ENCODE measurements at regions not wholly inside any gene's neighbourhood (a gene's known extent, or its start where the extent isn't known, plus 50 kb on each side); places are given as distances from the start of the nearest gene placed in this dataset.

DNA sequence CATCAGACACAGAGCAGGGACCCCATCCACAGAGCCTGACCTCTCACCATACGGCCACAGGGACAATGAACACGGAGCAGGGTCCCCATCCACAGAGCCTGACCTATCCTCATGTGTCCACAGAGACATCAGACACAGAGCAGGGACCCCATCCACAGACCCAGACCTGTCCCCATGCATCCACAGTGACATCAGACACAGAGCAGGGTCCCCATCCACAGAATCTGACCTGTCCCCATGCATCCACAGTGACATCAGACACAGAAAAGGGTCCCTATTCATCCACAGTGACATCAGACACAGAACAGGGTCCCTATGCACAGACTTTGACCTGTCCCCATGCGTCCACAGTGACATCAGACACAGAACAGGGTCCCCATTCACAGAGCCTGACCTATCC, 325.1 kb upstream of the RAB6C start:
- DNase-seq: no peak

GRCh38 chr2:129656081-129656598, 323.3 kb upstream of the RAB6C start:
- no peak for DNase-seq

- DNase-seq: no peak
Observed at GRCh38 chr2:129658430-129658829, 321.0 kb upstream of the RAB6C start.

DNA sequence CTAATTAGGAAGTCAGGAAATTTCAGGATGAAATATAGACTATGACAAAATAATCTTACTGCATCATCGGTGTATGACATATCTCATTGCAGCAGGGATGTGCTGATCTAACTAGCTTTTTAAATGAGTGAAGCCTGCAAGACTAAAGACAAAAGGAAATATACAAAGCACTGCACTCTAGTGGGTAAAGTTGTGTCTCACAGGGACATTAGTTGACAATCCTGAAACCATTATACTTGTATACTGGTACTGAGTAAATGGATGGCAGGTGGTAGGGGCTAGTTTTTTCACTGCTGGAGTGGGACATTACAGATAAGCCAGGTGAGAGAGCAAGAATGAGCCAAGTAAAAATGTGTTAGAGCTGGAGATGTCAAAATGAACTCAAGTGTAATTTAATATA, 317.5 kb upstream of the RAB6C start:
- no peak for DNase-seq

DNA sequence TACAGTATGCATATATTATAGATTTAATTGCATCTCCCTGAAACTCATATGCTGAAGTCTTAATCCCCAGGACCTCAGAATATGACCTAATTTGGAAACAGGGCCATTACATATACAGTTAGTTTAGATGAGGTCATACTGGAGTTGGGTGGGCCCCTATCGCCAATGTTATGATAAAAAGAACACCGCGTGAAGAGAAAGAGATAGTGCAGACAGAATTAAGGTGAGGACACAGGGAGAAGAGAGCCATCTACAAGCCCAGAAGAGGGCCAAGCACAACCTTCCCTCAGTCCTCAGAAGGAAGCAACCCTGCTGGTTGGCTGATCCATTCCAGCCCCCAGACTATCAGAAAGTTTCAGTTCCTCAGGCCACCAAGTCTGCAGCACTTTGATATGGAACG, 311.9 kb upstream of the RAB6C start:
- no peak for DNase-seq

DNA sequence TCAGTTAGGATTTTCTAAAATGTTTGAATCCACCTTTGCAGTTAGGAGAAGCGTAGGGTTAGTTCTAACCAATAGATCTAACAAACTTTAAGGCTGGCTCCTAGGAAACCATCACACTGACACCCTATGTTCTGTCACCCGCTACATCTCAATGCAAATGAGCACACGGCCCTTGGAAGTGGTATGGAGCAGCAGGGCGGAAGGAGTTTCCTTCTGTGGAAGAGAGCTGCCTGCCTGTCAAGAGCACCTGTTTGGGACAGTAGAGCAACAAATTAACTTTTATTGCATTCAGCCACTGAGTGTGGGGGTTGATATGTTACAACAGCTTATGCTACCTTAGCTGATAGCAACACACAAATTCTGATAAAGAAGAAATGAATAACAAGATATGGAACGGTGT, 306.9 kb upstream of the RAB6C start:
- no peak for DNase-seq

- DNase-seq: no peak
Observed at GRCh38 chr2:129673234-129673633, 306.2 kb upstream of the RAB6C start.

DNA sequence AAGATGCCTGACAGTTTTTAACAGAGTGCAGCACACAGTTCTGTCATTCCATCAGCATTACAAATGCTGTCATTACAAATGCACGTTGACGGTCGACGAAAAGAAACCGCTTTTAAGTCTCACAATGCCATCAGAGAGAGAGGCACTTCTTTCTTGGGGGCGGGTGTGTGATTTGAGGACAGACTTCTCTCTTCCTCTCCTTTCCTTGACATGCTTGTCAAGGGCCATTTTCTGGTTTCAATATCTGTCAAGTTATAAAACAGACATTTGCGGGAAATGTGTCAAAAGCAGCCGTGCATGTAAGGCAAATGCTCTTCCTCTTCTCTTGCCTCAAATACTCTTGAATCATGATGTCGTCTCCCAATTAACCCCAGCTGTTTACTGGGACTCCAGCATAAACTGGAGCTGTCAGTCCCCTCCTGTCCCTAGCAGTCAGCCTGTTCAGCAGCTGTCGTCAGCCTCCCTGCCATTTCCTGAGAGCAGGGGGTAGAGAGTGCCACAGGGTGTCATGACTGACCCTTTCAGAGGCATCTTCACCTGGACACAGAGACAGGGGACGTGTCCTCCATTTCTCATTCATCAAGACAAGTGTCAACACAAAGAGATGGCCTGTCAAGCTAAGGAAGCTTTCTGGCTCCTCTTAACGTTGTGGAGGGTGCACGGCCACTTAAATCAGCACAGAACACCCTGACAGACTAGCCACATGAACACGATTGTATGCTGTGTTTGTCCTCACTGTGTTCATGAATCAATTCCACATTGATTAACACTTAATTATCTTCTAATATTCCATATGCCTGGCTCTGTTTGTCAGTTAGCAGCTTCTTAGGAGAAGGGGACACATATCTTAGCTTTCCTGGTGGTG, 305.4 kb upstream of the RAB6C start:
- no peak for DNase-seq

DNA sequence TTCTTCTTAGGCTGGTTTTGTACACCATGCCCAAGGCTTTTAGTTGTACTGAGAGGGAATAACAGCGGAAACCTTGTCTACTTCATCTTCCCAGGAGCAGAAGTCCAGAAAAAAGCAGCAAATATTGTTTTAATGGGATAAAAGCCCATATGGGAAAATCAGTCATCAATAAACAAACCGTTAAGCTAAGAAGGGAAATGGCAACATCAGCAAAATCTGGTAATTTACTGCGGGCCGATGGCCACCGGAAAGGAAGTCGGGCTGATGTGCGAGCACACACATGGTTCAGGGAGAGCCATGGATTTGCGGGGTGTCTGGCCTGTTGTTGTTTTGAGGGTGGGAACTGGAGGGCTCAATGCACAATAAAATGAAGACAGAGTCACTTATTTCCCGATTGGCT, 300.7 kb upstream of the RAB6C start:
- DNase-seq: no peak

DNA sequence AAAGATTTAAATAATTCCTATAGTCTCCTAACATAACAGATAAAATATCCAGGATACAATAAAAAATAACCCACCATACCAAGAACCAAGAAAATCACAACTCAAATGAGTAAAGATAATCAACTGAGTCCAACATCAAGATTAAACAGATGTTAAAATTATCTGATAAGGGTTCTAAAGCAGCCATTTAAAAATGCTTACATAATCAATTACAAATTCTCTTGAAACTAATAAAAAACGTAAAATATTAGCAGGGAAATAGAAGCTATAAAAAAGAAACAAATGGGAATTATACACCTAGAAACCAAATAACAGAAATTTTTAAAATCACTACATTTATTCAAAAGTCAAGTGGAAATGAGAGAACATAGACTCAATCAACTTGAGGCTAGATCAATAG, 297.7 kb upstream of the RAB6C start:
- DNase-seq: no peak

DNA sequence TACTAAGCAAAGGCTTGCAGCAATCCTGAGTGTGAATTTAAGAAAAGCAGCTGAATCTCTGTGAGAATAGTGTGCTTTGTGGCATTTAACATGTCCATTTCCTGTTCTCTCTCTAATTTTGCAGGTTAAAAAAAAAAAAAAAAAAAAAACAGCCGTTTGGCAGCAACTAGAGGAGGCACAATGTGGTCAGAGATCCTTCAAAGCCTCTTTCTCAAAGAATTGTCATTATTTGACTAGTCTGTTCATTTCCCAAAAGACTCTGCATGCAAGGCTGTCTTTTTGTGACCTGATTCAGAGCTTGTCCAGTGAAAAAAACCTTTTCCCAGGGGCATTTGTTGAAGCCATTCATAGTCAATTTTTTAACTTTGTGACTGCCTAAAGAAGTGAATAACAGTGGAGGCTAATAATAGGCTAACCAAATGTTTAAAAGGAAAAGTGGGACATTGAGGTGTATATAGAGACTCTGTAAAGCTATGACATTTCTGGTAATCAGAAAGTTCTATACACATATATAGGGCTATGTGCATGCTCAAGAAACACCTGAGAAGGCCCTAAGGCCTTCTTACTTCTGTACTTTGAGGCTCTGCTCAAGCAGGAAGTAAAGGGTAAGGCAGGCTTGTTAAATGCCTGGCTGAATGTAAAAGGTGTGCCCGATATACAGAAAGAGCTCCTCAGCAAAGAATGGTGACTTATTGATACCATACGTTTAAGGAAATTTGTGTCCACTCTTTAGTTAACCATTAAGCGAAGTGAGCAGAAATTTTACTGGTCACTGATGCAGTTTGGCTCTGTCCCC, 289.6 kb upstream of the RAB6C start:
- no peak for DNase-seq

- no peak for DNase-seq
Observed at GRCh38 chr2:129695496-129695895, 284.0 kb upstream of the RAB6C start.

DNA sequence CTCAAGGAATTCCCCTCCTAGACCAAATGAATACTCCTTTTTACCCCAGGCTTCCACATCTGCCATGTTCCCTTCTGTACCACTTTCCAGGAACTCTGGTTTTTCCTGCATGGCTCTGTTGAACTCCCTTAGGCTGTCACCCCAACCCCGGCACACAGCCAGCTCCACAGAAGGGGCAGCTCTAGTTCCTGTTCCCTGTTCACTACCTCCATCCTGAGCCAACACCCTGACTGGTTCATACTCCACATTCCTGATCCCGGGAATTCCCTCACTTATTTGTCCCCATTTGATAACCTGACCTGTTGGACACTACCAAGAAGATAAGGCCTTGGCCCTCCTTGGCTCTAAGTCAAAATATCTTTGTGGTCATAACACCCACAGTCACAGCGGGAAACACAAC, 280.9 kb upstream of the RAB6C start:
- DNase-seq: no peak

- DNase-seq: no peak
Observed at GRCh38 chr2:129699781-129700573, 279.5 kb upstream of the RAB6C start.

DNA sequence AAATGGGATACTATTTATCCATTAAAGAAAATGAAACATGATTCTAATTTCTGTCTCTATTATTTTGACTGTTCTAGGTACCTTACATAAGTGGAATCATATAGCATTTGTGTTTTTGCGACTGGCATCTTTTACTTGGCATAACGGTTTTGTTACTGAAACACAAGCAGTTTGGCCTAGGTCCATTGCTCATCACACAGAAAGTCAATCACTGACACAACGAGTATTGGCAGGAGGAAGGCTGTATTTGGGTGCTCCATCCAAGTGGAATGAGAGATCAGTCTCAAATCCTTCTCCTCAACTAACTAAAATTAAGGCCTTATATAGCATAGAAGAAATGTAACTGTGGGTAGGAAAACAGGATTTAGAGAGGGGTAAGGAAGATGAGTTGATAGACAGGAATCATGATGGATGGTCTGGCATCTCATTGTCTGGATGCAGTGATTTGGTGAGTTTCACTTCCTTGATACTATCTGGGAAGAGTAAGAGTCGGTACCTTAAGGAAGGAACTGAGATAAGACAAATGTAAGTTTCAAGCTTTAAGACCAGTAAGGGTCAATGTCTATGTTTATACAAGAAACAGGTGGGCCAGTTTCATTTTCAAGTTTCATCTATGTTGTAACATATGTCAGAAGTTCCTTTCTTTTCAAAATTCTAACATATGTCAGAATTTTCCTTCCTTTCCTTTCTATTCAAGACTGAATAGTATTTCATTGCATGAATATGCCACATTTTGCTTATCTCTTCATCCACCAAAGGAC, 276.9 kb upstream of the RAB6C start:
- no peak for DNase-seq

GRCh38 chr2:129705085-129705484, 274.4 kb upstream of the RAB6C start:
- DNase-seq: no peak

GRCh38 chr2:129707800-129708199, 271.7 kb upstream of the RAB6C start:
- DNase-seq: no peak

GRCh38 chr2:129708221-129708967, 271.1 kb upstream of the RAB6C start:
- no peak for DNase-seq

DNA sequence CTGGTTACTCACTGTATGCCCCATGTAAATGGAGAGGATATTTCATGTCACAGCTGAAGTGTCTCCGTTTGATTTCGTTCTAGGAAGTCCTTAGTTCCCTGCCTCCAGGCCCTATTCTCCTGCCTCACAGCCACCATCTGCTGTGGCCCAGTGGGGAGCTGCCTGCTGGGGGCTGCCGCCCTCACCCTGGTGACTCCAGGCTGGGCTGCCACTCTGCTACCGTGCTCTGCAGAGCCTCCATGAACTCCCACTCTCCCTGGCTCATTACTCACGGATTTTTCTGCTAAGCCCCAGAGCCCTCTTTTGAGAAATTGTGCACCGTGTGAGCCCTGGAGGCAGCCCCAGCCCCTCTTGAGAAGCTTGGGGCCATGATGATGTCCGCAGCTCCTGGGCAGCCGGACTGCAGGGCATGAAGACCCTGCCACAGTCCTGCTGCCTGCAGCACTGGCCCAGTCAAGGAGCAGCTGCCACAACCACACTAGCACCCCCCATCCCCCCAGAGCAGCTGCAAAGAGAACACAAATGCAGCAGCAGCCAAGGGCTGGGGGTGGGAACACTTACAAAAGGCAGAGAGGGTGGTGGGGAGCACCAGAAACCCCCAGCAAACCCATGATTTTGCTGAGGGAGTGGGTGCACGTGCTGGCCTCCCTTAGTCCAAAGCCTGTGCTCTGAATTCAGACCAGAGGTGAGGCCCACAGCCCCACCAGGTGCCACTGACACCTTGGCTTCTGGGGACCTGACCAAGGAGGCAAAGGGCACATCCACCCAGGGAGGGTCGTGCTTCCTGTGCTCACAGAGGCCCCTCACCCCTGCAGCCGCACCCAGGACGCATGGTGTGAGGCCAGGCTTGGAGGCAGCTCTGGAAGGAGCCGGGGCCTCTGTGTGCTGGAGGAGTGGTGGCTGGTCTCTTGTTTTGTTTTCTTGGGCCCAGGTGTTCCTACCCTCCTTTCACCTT, 270.2 kb upstream of the RAB6C start:
- no peak for DNase-seq

DNA sequence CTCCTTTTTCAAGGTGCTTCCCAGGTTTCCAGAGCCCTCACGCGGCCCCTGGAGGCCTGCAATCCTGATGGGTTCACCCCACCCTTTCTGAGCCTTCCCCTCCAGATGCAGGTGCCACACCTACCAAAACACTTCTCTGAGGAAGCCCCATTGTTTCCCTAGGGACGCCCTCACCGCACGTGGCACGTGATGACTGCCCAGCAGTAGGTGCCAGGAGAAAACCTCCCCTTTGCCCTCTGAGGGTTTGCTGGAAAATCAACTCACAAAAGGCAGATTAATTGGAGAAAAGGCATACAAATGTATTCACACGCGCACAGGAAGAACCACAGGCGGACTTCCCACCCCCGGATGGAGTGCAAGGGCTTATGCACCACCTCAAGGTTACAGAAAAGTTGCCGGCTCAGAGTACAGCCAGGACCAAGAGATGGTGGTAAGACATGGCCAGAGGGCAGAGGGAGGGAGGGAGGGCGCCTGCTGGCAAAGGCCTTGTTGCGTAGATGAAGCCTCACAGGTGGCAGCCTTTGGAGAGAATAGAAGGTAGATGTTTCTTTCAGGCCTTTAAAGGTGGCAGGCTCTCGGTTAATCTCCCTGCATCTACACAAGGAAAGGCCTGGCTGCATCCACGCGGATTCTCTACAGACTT, 269.4 kb upstream of the RAB6C start:
- no peak for DNase-seq
